OCI-LY1 (cell line): ENCODE measurements at regions not wholly inside any gene's neighbourhood (a gene's known extent, or its start where the extent isn't known, plus 50 kb on each side); places are given as distances from the start of the nearest gene placed in this dataset.

Experiments
- H2AFZ ChIP-seq: fragments of 200-600 bp; sonication (generic), shearing (Covaris generic); 2 replicates; pipeline ENCODE4 v1.6.0; 2014; ENCODE audit warnings: antibody characterized with exemption, mild to moderate bottlenecking, low read length
- H3F3A ChIP-seq: fragments of 200-600 bp; sonication (generic), shearing (Covaris generic); 2 replicates; pipeline ENCODE4 v1.6.0; 2014; ENCODE audit warnings: mild to moderate bottlenecking, antibody characterized with exemption, low read length, moderate library complexity; ENCODE audit not compliant: insufficient read depth
- H3K27ac ChIP-seq: fragments of 200-600 bp; sonication (generic); 2 replicates; pipeline ENCODE4 v1.5.1; 2014; ENCODE audit warnings: low read length, mixed run types, mild to moderate bottlenecking, low read depth; ENCODE audit not compliant: poor library complexity, severe bottlenecking
- H3K27me3 ChIP-seq: fragments of 200-600 bp; sonication (generic); 2 replicates; pipeline ENCODE4 v1.6.0; 2014; ENCODE audit warnings: antibody characterized with exemption, mild to moderate bottlenecking, low read length, moderate library complexity; ENCODE audit not compliant: insufficient read depth
- H3K36me3 ChIP-seq: fragments of 200-600 bp; sonication (generic); 2 replicates; pipeline ENCODE4 v1.6.1; 2014; ENCODE audit warnings: mild to moderate bottlenecking, antibody characterized with exemption, low read length, moderate library complexity, mixed read lengths; ENCODE audit not compliant: insufficient read depth
- H3K4me1 ChIP-seq: fragments of 200-600 bp; sonication (generic); 2 replicates; pipeline ENCODE4 v1.5.1; 2014; ENCODE audit warnings: mild to moderate bottlenecking, low read length, moderate library complexity; ENCODE audit not compliant: insufficient read depth, severe bottlenecking
- H3K4me2 ChIP-seq: fragments of 200-600 bp; sonication (generic), shearing (Covaris generic); 2 replicates; pipeline ENCODE4 v1.6.1; 2014; ENCODE audit warnings: low read length
- H3K4me3 ChIP-seq: fragments of 200-600 bp; sonication (generic); 2 replicates; pipeline ENCODE4 v1.5.1; 2014; ENCODE audit warnings: low read length, low read depth, mild to moderate bottlenecking, mixed read lengths; ENCODE audit not compliant: poor library complexity, severe bottlenecking
- H3K79me2 ChIP-seq: fragments of 200-600 bp; shearing (Covaris generic); 2 replicates; pipeline ENCODE4 v1.6.1; 2016; ENCODE audit warnings: mixed run types, low read length, mixed read lengths; ENCODE audit not compliant: insufficient read depth
- H3K9ac ChIP-seq: fragments of 200-600 bp; sonication (generic), shearing (Covaris generic); 2 replicates; pipeline ENCODE4 v1.6.1; 2014; ENCODE audit warnings: mild to moderate bottlenecking, low read length, mixed read lengths
- H3K9me2 ChIP-seq: fragments of 200-600 bp; sonication (generic), shearing (Covaris generic); 2 replicates; pipeline ENCODE4 v1.6.1; 2014; ENCODE audit warnings: low read depth, mild to moderate bottlenecking, low read length, mixed read lengths
- H3K9me3 ChIP-seq: fragments of 200-600 bp; shearing (Covaris generic); 2 replicates; pipeline ENCODE4 v1.6.1; 2014; ENCODE audit warnings: low read length, mixed read lengths
- H4K20me1 ChIP-seq: fragments of 200-600 bp; sonication (generic), shearing (Covaris generic); 2 replicates; pipeline ENCODE4 v1.6.0; 2016; ENCODE audit warnings: mild to moderate bottlenecking, low read length; ENCODE audit not compliant: insufficient read depth
- EZH2 ChIP-seq: fragments of 200-600 bp; sonication (generic), shearing (Covaris generic); IDR thresholded peaks from 2 replicates; pipeline ENCODE4 v1.8.0; 2017; ENCODE audit warnings: borderline replicate concordance, mixed run types, mild to moderate bottlenecking, antibody characterized with exemption, low read length, moderate library complexity, mixed read lengths
- TF ChIP-seq, protein P1 (sequence below): fragments of 200-600 bp; sonication (generic), shearing (Covaris generic); IDR thresholded peaks from 2 replicates; pipeline ENCODE4 v1.5.1; 2017; ENCODE audit warnings: mild to moderate bottlenecking, antibody characterized with exemption, low read length, moderate library complexity, mixed read lengths

GRCh38 chr6:92024881-92025280, 1394.5 kb downstream of the EPHA7 start:
- Histone ChIP-seq H3K27me3 (no peaks in the 10 kb centered on the region), H3K36me3 (no peaks in the 10 kb centered on the region), H3K9me3 (no peaks in the 10 kb centered on the region), H3K27ac (no peak overlapping the region), H3K4me1 (no peaks in the 10 kb centered on the region), H3K9ac (no peak overlapping the region), H4K20me1 (no peaks in the 10 kb centered on the region), H3K4me3 (no peak overlapping the region), H2AFZ (no peak overlapping the region), H3F3A (no peaks in the 10 kb centered on the region), H3K4me2 (no peak overlapping the region), H3K9me2 (no peaks in the 10 kb centered on the region), H3K79me2 (no peaks in the 10 kb centered on the region)
- no peak for TF ChIP-seq EZH2
- TF ChIP-seq, protein P1, sequence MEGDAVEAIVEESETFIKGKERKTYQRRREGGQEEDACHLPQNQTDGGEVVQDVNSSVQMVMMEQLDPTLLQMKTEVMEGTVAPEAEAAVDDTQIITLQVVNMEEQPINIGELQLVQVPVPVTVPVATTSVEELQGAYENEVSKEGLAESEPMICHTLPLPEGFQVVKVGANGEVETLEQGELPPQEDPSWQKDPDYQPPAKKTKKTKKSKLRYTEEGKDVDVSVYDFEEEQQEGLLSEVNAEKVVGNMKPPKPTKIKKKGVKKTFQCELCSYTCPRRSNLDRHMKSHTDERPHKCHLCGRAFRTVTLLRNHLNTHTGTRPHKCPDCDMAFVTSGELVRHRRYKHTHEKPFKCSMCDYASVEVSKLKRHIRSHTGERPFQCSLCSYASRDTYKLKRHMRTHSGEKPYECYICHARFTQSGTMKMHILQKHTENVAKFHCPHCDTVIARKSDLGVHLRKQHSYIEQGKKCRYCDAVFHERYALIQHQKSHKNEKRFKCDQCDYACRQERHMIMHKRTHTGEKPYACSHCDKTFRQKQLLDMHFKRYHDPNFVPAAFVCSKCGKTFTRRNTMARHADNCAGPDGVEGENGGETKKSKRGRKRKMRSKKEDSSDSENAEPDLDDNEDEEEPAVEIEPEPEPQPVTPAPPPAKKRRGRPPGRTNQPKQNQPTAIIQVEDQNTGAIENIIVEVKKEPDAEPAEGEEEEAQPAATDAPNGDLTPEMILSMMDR, result no peak

DNA sequence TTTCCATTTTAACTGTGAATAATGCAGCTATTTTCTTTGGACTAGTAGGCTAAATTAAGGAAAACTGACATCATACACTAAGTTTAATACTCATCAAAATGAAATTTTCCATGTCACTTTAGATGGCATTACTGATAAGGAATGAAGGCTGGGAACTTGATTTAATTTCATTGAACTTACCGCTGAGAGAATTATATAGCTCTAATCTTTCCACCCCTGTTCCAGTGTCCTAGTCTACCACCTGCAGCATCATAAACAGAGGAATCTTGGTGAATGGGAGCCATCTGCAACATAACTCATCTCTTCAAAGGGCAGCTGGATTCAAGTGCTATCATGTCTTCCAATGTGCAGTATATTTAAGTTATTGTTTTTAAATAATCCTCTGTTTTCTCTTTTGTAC, 1395.2 kb downstream of the EPHA7 start:
- no peaks in the 10 kb centered on the region for H3K4me1 ChIP-seq
- no peaks in the 10 kb centered on the region for H3K36me3 ChIP-seq
- no peaks in the 10 kb centered on the region for H4K20me1 ChIP-seq
- H3K9me2 ChIP-seq, result no peaks in the 10 kb centered on the region
- TF ChIP-seq, protein P1, result no peak
- TF ChIP-seq EZH2, result no peak
- H3K27ac ChIP-seq, result no peak overlapping the region
- H3K9ac ChIP-seq, result no peak overlapping the region
- no peaks in the 10 kb centered on the region for H3K9me3 ChIP-seq
- H3K27me3 ChIP-seq, result no peaks in the 10 kb centered on the region
- H2AFZ ChIP-seq, result no peak overlapping the region
- H3F3A ChIP-seq, result no peaks in the 10 kb centered on the region
- no peaks in the 10 kb centered on the region for H3K79me2 ChIP-seq
- no peak overlapping the region for H3K4me3 ChIP-seq
- no peak overlapping the region for H3K4me2 ChIP-seq

GRCh38 chr6:92023410-92023966, 1395.9 kb downstream of the EPHA7 start:
- H3K9ac ChIP-seq, result no peak overlapping the region
- H3K4me3 ChIP-seq, result no peak overlapping the region
- no peaks in the 10 kb centered on the region for H3K79me2 ChIP-seq
- no peaks in the 10 kb centered on the region for H3K27me3 ChIP-seq
- H3K4me2 ChIP-seq, result no peak overlapping the region
- no peaks in the 10 kb centered on the region for H3K9me2 ChIP-seq
- H3K9me3 ChIP-seq, result no peaks in the 10 kb centered on the region
- no peak overlapping the region for H2AFZ ChIP-seq
- TF ChIP-seq, protein P1, result no peak
- no peak for TF ChIP-seq EZH2
- no peak overlapping the region for H3K27ac ChIP-seq
- H4K20me1 ChIP-seq, result no peaks in the 10 kb centered on the region
- H3K4me1 ChIP-seq, result no peaks in the 10 kb centered on the region
- H3F3A ChIP-seq, result no peaks in the 10 kb centered on the region
- H3K36me3 ChIP-seq, result no peaks in the 10 kb centered on the region
